GM12891 (cell line): ENCODE measurements at regions not wholly inside any gene's neighbourhood (a gene's known extent, or its start where the extent isn't known, plus 50 kb on each side); places are given as distances from the start of the nearest gene placed in this dataset.

Experiments
- PAX5 ChIP-seq: IDR thresholded peaks from 2 replicates; pipeline ENCODE4 v1.6.1; 2011; ENCODE audit warnings: low read length, moderate library complexity, mild to moderate bottlenecking; ENCODE audit not compliant: insufficient read depth, severe bottlenecking
- POLR2A ChIP-seq: IDR thresholded peaks from 2 replicates; pipeline ENCODE4 v1.6.1; 2011; ENCODE audit warnings: low read depth, low read length, control low read depth
- POLR2AphosphoS5 ChIP-seq: IDR thresholded peaks from 2 replicates; pipeline ENCODE4 v1.6.1; 2011; ENCODE audit warnings: low read depth, low read length, control low read depth
- SPI1 ChIP-seq: IDR thresholded peaks from 2 replicates; pipeline ENCODE4 v1.6.1; 2011; ENCODE audit warnings: low read depth, low read length, control low read depth

DNA sequence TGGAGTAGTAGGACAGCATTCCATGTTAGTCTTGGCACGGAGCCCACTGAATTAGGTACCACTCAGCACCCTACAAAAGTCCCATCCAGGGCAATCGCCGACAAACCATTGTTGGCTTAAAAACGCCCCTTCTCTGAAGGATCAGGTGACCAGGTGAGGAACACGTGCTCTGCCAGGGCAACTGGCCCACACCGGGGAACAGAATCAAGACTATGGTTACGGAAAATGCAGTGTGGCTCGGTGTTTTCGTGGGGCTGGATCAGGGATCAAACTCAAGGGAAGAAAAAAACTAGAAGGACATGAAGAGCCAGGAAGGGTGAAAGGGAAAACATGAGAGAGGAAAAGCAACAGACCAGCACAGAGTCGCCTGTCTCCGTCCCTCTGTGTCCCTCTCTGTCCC lies 177.8 kb upstream of the ARID1B start:
- TF ChIP-seq POLR2AphosphoS5 (no peak), SPI1 (no peak), PAX5 (no peak), POLR2A (no peak)
